GM21576 (cell line): ENCODE measurements at regions not wholly inside any gene's neighbourhood (a gene's known extent, or its start where the extent isn't known, plus 50 kb on each side); places are given as distances from the start of the nearest gene placed in this dataset.
"Not testable (repeated sequence)": the region's sequence is repeated elsewhere in the genome, so short reads cannot be mapped to it uniquely, and the experiment has no call there.

Experiments
- ATAC-seq: cut with Tn5 transposase; IDR thresholded peaks from one replicate; pipeline ENCODE4 v1.9.1; 2021; ENCODE audit warnings: mild to moderate bottlenecking, moderate library complexity; ENCODE audit not compliant: unreplicated experiment

- ATAC-seq = no peak
Measured at GRCh38 chr21:15119486-15119885, 54.7 kb upstream of the NRIP1 start.

GRCh38 chr21:15121097-15121654 lies 56.4 kb upstream of the NRIP1 start:
- ATAC-seq = no peak

- ATAC-seq = no peak
Measured at GRCh38 chr21:15121655-15122120, 56.9 kb upstream of the NRIP1 start.

- ATAC-seq = no peak
Measured at GRCh38 chr21:15122241-15122640, 57.4 kb upstream of the NRIP1 start.

- no peak for ATAC-seq
Measured at GRCh38 chr21:15124731-15125130, 59.9 kb upstream of the NRIP1 start.

GRCh38 chr21:15126948-15127347 lies 62.1 kb upstream of the NRIP1 start:
- no peak for ATAC-seq

GRCh38 chr21:15127437-15127836 lies 62.6 kb upstream of the NRIP1 start:
- no peak for ATAC-seq

- no peak for ATAC-seq
Measured at GRCh38 chr21:15128267-15128666, 63.5 kb upstream of the NRIP1 start.

- not testable (repeated sequence) for ATAC-seq
Measured at GRCh38 chr21:15128714-15129113, 63.9 kb upstream of the NRIP1 start.

GRCh38 chr21:15130326-15130725 lies 65.5 kb upstream of the NRIP1 start:
- ATAC-seq = no peak

GRCh38 chr21:15130751-15131150 lies 66.0 kb upstream of the NRIP1 start:
- ATAC-seq = no peak

- ATAC-seq = no peak
Measured at GRCh38 chr21:15132781-15133180, 68.0 kb upstream of the NRIP1 start.

GRCh38 chr21:15134701-15135470 lies 70.1 kb upstream of the NRIP1 start:
- no peak for ATAC-seq

- no peak for ATAC-seq
Measured at GRCh38 chr21:15135867-15136629, 71.2 kb upstream of the NRIP1 start.

- ATAC-seq = no peak
Measured at GRCh38 chr21:15138490-15138889, 73.7 kb upstream of the NRIP1 start.

- ATAC-seq = no peak
Measured at GRCh38 chr21:15139898-15140297, 75.1 kb upstream of the NRIP1 start.

- ATAC-seq = no peak
Measured at GRCh38 chr21:15140321-15141019, 75.7 kb upstream of the NRIP1 start.

GRCh38 chr21:15141261-15141970 lies 76.6 kb upstream of the NRIP1 start:
- ATAC-seq = no peak

GRCh38 chr21:15144026-15144425 lies 79.2 kb upstream of the NRIP1 start:
- ATAC-seq = no peak

- no peak for ATAC-seq
Measured at GRCh38 chr21:15148437-15148836, 83.6 kb upstream of the NRIP1 start.
